ENCODE measurements at regions not wholly inside any gene's neighbourhood (a gene's known extent, or its start where the extent isn't known, plus 50 kb on each side); places are given as distances from the start of the nearest gene placed in this dataset.

DNA sequence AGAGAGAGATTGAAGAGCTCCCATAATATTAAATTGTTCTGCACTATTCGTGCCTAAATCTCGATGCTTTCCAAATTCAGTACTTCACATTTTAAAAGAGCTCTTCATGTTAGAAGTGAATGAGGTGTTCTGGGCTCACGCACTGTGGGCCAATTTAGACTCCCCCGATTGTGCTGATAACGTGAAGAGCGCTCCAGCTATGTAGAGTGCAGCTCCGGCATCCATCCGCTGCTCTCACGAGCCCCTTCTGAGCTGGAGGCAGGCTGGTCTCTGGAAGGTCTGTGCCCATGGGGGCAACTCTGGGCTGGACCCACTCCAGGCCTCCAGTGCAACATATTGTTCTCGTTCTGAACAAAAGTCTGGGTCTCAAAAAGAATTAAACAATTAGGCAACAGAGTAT is 692.6 kb downstream of the VRK1 start:
- DNase-seq (ENCODE audit: low spot score), result no peak
- Histone ChIP-seq H2AFZ (ENCODE audit: low read length) (no peak overlapping the region), H3K4me1 (ENCODE audit: insufficient read depth, low read length) (no peaks in the 10 kb centered on the region), H4K20me1 (ENCODE audit: insufficient read depth, low read length) (no peaks in the 10 kb centered on the region), H3K9ac (ENCODE audit: insufficient read depth, low read depth, low read length) (no peak overlapping the region), H3K27me3 (ENCODE audit: control insufficient read depth in 1 of 2, insufficient read depth in 2 of 2, low read length in 2 of 2) (no peaks in the 10 kb centered on the region), H3K9me3 (ENCODE audit: low read length) (peaks cover 87% of the 10 kb centered on the region), H3K4me2 (ENCODE audit: low read depth, low read length) (no peak overlapping the region), H3K27ac (ENCODE audit: extremely low read length, insufficient read depth, low read length) (no peak overlapping the region), H3K36me3 (replicated peaks in 1 of 2; ENCODE audit: control insufficient read depth in 1 of 2, insufficient read depth in 2 of 2, low read length in 2 of 2) (no peaks in the 10 kb centered on the region), H3K4me3 (replicated peaks in 1 of 3; ENCODE audit: insufficient read depth in 1 of 3, low read depth in 2 of 3, low read length in 3 of 3) (no peak overlapping the region), H3K79me2 (ENCODE audit: insufficient read depth, low read length) (no peaks in the 10 kb centered on the region)
- 6% methylated on average over 8 of the region's 10 CpGs for WGBS (ENCODE audit: low lambda C conversion rate)
- FAIRE-seq, result no peak
- in situ Hi-C loops (cut with HindIII; ENCODE audit: extremely low pct_ligation_motif_present, low pct_unique_long_range_greater_than_20kb), result no loop called here
- no peak for ATAC-seq
- POLR2A ChIA-PET, result no interaction called here
- intact Hi-C loops (cut with micrococcal nuclease; ENCODE audit: unreplicated experiment), result no loop called here
- CTCF ChIA-PET (ENCODE audit: low intra/inter-chr PET ratio, low total read pairs), result no interaction called here
- TF ChIP-seq ZNF143 (CRISPR knock-in tag; IDR thresholded peaks at IDR 0.05), result no peak
- TF ChIP-seq KLF12 (CRISPR knock-in tag; IDR thresholded peaks at IDR 0.05; ENCODE audit: borderline replicate concordance), result no peak
- no peak for TF ChIP-seq CEBPB (IDR thresholded peaks at IDR 0.05; ENCODE audit: borderline replicate concordance, low read depth, low read length)
- TF ChIP-seq, protein P1, sequence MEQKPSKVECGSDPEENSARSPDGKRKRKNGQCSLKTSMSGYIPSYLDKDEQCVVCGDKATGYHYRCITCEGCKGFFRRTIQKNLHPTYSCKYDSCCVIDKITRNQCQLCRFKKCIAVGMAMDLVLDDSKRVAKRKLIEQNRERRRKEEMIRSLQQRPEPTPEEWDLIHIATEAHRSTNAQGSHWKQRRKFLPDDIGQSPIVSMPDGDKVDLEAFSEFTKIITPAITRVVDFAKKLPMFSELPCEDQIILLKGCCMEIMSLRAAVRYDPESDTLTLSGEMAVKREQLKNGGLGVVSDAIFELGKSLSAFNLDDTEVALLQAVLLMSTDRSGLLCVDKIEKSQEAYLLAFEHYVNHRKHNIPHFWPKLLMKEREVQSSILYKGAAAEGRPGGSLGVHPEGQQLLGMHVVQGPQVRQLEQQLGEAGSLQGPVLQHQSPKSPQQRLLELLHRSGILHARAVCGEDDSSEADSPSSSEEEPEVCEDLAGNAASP (CRISPR knock-in tag; IDR thresholded peaks at IDR 0.05; ENCODE audit: borderline replicate concordance), result no peak
- no peak for TF ChIP-seq TOPORS (CRISPR knock-in tag; IDR thresholded peaks at IDR 0.05)
- no peak for TF ChIP-seq ETV6 (CRISPR knock-in tag; conservative IDR thresholded peaks at IDR 0.05)
- no peak for TF ChIP-seq MBNL3 (CRISPR knock-in tag; conservative IDR thresholded peaks at IDR 0.05)
- TF ChIP-seq, protein P2, sequence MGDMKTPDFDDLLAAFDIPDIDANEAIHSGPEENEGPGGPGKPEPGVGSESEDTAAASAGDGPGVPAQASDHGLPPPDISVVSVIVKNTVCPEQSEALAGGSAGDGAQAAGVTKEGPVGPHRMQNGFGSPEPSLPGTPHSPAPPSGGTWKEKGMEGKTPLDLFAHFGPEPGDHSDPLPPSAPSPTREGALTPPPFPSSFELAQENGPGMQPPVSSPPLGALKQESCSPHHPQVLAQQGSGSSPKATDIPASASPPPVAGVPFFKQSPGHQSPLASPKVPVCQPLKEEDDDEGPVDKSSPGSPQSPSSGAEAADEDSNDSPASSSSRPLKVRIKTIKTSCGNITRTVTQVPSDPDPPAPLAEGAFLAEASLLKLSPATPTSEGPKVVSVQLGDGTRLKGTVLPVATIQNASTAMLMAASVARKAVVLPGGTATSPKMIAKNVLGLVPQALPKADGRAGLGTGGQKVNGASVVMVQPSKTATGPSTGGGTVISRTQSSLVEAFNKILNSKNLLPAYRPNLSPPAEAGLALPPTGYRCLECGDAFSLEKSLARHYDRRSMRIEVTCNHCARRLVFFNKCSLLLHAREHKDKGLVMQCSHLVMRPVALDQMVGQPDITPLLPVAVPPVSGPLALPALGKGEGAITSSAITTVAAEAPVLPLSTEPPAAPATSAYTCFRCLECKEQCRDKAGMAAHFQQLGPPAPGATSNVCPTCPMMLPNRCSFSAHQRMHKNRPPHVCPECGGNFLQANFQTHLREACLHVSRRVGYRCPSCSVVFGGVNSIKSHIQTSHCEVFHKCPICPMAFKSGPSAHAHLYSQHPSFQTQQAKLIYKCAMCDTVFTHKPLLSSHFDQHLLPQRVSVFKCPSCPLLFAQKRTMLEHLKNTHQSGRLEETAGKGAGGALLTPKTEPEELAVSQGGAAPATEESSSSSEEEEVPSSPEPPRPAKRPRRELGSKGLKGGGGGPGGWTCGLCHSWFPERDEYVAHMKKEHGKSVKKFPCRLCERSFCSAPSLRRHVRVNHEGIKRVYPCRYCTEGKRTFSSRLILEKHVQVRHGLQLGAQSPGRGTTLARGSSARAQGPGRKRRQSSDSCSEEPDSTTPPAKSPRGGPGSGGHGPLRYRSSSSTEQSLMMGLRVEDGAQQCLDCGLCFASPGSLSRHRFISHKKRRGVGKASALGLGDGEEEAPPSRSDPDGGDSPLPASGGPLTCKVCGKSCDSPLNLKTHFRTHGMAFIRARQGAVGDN (CRISPR knock-in tag; IDR thresholded peaks at IDR 0.05), result no peak
- TF ChIP-seq REXO4 (CRISPR knock-in tag; IDR thresholded peaks at IDR 0.05; ENCODE audit: borderline replicate concordance), result no peak
- no peak for TF ChIP-seq RARG (CRISPR knock-in tag; IDR thresholded peaks at IDR 0.05; ENCODE audit: low read depth)
- no peak for TF ChIP-seq TBP (CRISPR knock-in tag; IDR thresholded peaks at IDR 0.05)
- no peak for TF ChIP-seq IRF1 (CRISPR knock-in tag; IDR thresholded peaks at IDR 0.05; ENCODE audit: low read depth)
- no TSS peak for BruUV-seq (replicated peaks)

All from HepG2 (cell line).